Right atrium auricular region (tissue), 2 donors: ENCODE measurements at regions not wholly inside any gene's neighbourhood (a gene's known extent, or its start where the extent isn't known, plus 50 kb on each side); places are given as distances from the start of the nearest gene placed in this dataset.

ENCODE experiments used
- DNase-seq: peaks from one replicate; pipeline ENCODE4 v3.0.0-alpha.2; 2019; ENCODE audit warnings: low spot score
- H3K27ac ChIP-seq, 2 donors: fragments of 200-600 bp; sonication (generic); 1 replicate in 1 of 2; 2 replicates in 1 of 2; pipeline ENCODE4 v1.5.1; 2016 to 2019
- H3K27me3 ChIP-seq, 2 donors: fragments of 200-600 bp; sonication (generic); one replicate each; pipeline versions ENCODE4 v1.5.1 to v1.6.0; 2017 to 2019
- H3K36me3 ChIP-seq: fragments of 200-600 bp; sonication (generic); one replicate; pipeline ENCODE4 v1.5.1; 2016
- H3K4me1 ChIP-seq, 2 donors: fragments of 200-600 bp; sonication (generic); one replicate each; pipeline versions ENCODE4 v1.5.1 to v1.6.0; 2017 to 2019
- H3K4me3 ChIP-seq, 2 donors: fragments of 200-600 bp; sonication (generic); 1 replicate in 1 of 2; 2 replicates in 1 of 2; pipeline ENCODE4 v1.5.1; 2017 to 2019; ENCODE audit warnings: mild to moderate bottlenecking in 1 of 2, moderate library complexity in 1 of 2
- H3K9me3 ChIP-seq, 2 donors: fragments of 200-600 bp; sonication (generic); one replicate each; pipeline ENCODE4 v1.5.1; 2019
- TF ChIP-seq, protein P1 (sequence below), 2 donors: fragments of 200-600 bp; sonication (generic); IDR thresholded peaks; one replicate each; pipeline ENCODE4 v1.5.1; 2019; ENCODE audit warnings: antibody characterized with exemption in 2 of 2

DNA sequence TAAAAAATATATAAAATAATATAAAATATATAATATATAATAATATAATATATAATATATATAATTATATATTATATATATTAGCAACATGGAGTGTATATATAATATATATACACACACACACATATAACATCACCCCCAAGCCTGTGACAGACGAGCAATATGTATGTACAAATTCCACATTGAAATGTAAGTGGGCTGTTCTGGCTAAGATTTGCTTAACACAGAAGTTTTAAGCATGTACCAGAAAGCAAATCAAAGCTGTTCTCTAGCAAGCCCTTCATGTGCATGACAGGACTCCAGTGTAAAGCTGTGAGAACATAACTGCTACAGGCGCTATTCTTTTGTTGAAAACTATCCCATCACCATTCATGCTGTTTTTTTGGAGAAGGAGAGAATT is 261.7 kb upstream of the TNP1 start:
- Histone ChIP-seq H3K36me3 (no peaks in the 10 kb centered on the region), H3K27ac (no peak overlapping the region), H3K4me3 (no peak overlapping the region), H3K9me3 (no peaks in the 10 kb centered on the region), H3K27me3 (no peaks in the 10 kb centered on the region), H3K4me1 (no peaks in the 10 kb centered on the region)
- TF ChIP-seq, protein P1, sequence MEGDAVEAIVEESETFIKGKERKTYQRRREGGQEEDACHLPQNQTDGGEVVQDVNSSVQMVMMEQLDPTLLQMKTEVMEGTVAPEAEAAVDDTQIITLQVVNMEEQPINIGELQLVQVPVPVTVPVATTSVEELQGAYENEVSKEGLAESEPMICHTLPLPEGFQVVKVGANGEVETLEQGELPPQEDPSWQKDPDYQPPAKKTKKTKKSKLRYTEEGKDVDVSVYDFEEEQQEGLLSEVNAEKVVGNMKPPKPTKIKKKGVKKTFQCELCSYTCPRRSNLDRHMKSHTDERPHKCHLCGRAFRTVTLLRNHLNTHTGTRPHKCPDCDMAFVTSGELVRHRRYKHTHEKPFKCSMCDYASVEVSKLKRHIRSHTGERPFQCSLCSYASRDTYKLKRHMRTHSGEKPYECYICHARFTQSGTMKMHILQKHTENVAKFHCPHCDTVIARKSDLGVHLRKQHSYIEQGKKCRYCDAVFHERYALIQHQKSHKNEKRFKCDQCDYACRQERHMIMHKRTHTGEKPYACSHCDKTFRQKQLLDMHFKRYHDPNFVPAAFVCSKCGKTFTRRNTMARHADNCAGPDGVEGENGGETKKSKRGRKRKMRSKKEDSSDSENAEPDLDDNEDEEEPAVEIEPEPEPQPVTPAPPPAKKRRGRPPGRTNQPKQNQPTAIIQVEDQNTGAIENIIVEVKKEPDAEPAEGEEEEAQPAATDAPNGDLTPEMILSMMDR (IDR thresholded peaks at IDR 0.05), result no peak
- no peak for DNase-seq

DNA sequence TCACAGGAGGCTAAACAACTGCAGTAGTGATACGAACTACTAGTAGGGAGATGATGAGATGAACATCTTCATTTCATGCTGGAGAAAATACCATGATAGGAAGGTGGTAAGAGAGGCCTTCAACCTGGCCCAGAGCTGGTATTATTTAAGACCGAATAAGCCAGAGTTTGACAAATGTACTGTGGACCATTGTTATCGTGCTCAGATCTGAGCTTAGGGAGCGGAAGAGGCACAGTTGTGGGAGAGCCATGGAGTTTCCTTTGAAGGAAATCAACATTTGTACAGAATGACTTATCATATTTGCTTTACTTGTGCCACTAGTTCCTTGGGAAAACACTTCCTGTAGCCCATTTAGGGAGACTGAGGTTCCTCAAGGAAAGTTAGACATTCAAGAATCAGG is 260.6 kb upstream of the TNP1 start:
- DNase-seq, result no peak
- no peak overlapping the region for H3K27ac ChIP-seq
- H3K36me3 ChIP-seq, result no peaks in the 10 kb centered on the region
- H3K9me3 ChIP-seq, result no peaks in the 10 kb centered on the region
- H3K27me3 ChIP-seq, result no peaks in the 10 kb centered on the region
- H3K4me1 ChIP-seq, result no peaks in the 10 kb centered on the region
- TF ChIP-seq, protein P1 (IDR thresholded peaks at IDR 0.05), result no peak
- H3K4me3 ChIP-seq, result no peak overlapping the region

DNA sequence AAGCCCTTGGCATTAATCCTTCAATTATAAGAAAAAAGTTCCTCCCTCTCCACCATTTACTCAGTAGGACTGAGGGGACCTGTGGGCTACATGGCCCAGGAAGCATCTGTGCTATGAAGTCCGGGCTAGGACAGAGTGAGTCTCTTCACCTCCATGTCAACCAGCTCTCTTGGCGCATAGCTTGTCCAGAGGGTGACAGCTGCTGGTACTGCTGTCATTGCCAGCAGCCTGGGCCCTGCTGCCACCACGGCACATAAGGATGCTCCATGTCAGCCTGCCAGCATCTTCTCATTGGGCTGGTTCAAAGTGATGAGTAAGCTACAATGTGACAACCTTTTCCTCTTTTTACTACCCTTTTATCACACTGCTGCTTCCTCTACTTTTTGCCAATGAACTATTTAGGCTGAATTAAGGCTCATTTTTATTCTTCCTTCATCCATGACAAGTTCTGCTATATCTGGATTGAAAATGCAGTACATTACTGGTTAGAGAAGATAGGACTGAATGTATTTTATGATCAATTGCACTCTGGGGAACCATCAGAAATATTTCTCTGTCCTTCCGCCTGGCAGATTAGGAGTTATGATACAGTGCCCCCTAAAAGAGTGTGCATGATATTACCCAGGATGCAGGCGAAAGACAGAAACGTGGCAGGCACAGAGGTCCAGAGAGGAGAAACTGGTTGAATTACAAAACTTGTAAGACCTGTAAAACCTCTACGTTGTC is 258.9 kb upstream of the TNP1 start:
- no peaks in the 10 kb centered on the region for H3K4me1 ChIP-seq
- TF ChIP-seq, protein P1 (IDR thresholded peaks at IDR 0.05), result no peak
- H3K27ac ChIP-seq, result no peak overlapping the region
- H3K36me3 ChIP-seq, result no peaks in the 10 kb centered on the region
- no peaks in the 10 kb centered on the region for H3K27me3 ChIP-seq
- H3K9me3 ChIP-seq, result no peaks in the 10 kb centered on the region
- DNase-seq, result no peak
- no peak overlapping the region for H3K4me3 ChIP-seq

DNA sequence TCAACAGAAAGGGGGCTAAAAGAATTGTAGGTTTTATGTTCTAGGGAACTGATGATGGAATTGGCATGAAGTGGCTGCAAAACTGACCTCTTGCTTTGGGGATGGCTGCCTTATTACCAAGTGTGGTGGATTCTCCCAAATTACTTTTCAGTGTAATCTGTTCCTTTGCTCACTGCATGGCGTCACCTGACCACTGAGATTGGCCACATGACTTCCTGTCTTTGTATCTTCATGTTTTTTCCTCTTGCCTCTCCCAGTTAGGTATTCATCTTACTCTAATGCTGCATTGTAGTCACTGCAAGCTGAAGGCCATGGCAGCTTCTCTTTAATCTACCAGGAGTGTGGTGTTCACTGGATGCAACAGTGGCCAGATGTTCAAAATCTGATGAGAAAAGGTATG is 257.7 kb upstream of the TNP1 start:
- no peak for DNase-seq
- Histone ChIP-seq H3K27ac (no peak overlapping the region), H3K36me3 (no peaks in the 10 kb centered on the region), H3K4me3 (no peak overlapping the region), H3K9me3 (no peaks in the 10 kb centered on the region), H3K4me1 (no peaks in the 10 kb centered on the region), H3K27me3 (no peaks in the 10 kb centered on the region)
- TF ChIP-seq, protein P1 (IDR thresholded peaks at IDR 0.05), result no peak

DNA sequence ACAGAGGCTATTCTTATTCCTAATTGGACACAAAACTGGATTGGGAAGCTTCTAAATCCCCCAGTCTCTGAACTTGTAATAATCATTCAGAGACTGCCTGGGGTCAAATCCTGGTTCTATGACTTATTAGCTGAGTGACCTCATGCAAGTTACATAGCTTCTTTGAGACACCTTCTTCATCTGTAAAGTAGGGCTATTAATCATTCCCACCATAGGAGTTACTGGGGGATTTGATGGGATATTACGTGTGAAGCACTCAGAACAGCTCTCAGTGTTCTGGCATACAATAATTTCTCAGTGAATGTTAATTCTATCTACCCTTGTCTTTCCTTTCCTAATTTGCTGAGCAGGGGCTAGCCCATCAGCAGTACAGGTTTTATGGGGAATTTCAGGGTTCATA is 256.7 kb upstream of the TNP1 start:
- DNase-seq, result no peak
- no peaks in the 10 kb centered on the region for H3K4me1 ChIP-seq
- no peak overlapping the region for H3K27ac ChIP-seq
- H3K36me3 ChIP-seq, result no peaks in the 10 kb centered on the region
- TF ChIP-seq, protein P1 (IDR thresholded peaks at IDR 0.05), result no peak
- H3K9me3 ChIP-seq, result no peaks in the 10 kb centered on the region
- H3K27me3 ChIP-seq, result no peaks in the 10 kb centered on the region
- H3K4me3 ChIP-seq, result no peak overlapping the region

DNA sequence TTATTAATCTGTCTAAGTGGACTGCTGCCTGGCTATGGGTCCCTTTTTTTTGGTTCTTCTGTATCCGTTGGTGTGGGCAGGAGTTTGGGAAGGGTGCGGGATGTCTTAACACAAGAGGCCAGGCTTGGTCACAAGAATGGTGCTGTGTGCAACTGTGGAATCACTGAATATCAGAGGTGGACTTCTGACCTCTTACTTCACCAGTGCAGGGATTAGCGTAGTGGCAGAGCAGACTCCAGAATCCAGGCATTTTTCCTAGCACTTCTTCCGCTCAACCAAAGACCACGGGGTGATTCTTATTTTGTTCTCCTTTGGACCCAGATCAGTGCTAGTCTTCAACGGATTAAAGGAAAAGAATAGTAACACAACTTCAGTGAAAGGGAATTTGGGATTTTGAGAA is 254.3 kb upstream of the TNP1 start:
- H3K36me3 ChIP-seq, result no peaks in the 10 kb centered on the region
- TF ChIP-seq, protein P1 (IDR thresholded peaks at IDR 0.05), result no peak

More for the DNA sequence above, 254.3 kb upstream of the TNP1 start:
- Histone ChIP-seq H3K9me3 (peaks cover 0 to 5% of the 10 kb centered on the region in 2 donors), H3K27ac (no peak overlapping the region), H3K4me3 (no peak overlapping the region), H3K4me1 (no peaks in the 10 kb centered on the region), H3K27me3 (no peaks in the 10 kb centered on the region)
- no peak for DNase-seq
